ENCODE measurements at regions not wholly inside any gene's neighbourhood (a gene's known extent, or its start where the extent isn't known, plus 50 kb on each side); places are given as distances from the start of the nearest gene placed in this dataset.
"Not testable (repeated sequence)": the region's sequence is repeated elsewhere in the genome, so short reads cannot be mapped to it uniquely, and the experiment has no call there.

DNA sequence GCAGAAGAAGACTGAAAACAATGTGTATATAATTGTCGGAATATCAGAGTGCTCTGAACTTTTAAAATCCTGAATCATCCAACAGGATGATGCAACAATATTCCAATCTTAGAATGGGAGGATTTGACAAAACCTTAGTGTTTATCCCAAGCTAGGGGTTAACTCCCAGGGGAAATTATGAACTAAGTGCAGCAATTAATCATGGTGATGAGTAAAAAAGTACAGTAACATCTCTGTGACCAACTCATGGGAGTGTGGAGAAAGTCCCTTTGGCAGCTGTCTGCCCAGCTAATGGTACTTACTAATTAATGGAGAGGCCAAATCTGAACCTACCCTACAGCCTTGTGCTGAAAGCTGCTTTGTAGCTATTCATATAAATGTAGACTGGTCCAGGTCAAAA, 257.6 kb upstream of the DDX53 start:
- DNase-seq (ENCODE audit: extremely low spot score, insufficient read length, low read depth), result no peak
- no peak for FAIRE-seq

DNA sequence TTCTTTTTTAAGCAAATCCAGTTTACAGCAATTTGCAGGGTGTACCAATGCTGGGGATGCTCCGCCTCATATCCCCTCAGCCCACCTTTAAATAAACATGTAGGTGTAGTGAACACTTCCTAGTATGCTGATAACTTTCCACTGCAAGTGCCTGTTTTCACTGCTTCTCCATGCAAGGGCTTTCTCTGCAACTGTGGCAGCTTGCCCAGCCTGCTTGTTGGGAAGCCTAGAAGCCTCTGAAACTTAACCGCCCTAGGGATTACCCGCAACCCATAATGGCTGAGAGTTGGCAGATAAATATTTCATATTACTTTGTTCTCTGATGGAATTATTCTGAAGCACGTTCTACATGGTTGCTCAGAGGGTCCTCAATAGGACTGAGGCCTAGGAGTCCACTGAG, 253.7 kb upstream of the DDX53 start:
- no peak for DNase-seq (ENCODE audit: extremely low spot score, insufficient read length, low read depth)
- no peak for FAIRE-seq

DNA sequence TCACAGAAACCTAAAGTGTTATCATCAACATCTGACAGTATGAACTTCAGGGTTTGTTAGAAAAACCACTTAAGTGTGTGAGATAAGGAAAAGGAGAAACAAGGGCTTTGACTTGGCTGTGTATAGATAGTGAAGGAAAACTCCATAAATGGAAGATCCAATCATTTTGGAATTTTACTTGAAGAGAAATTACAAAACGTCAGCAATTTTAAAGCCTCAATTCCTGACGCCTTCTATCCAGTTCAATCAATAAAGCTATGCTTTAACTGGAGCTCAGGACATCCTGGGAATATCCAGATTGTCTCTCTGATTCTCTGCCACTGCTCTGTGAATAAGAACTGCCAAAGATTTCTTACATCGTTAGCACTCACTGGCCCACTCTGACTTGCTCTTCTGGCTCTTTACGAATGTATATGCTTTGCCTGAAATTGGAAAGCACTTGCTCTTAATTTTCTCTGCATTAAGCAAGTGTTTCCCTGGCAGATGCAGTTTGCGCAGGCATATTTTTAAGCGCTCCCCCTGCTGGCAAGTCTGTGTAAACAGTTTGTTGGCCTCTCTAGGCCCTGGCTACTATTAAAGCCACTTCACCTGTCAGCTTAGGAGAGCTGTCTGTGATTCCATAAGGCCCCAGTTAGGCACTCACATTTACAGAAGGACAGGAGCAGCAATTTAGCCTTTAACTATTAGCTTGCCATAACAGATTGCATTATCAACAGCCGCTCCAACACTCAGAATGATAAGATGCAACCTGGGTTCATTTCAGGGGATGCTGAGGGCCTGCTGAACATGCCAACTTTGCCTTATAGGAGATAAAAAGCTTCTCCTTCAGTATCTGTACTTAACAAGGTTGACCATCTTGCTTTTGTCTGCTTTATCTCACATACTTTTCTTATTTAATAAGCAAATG, 251.4 kb upstream of the DDX53 start:
- no peak for DNase-seq (ENCODE audit: extremely low spot score, insufficient read length, low read depth)
- FAIRE-seq, result peak; percentile 81

DNA sequence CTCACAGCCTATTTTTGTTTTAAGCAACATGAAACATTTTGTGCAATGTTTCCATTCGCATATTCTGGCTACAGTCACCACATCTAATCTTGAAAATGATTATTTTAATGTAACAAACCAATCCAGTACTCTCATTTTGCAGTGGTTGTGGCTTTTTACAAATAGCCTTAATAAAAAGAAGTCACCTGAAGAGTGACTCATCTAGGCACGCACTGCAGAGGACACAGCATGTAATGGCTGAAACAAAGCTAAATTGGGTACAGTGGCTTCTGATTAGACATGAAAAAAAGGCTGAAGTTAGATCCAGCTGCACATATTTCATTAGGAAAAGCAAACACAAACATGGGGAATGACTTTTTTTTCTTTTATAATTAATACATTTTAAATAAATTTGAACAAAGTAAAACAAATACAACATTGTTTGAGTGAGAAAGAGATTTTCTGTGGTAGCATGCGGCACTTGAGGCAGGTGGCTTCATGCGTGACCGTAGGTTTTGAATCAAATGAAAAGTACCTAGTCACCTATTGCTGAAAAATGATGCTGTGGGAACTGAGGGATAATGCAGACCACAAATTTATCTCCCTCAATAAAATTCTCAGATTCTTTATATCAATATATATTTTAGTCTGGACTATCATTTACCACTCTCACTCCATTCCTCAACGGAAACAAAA, 240.8 kb upstream of the DDX53 start:
- DNase-seq (ENCODE audit: extremely low spot score, insufficient read length, low read depth) (no peak), FAIRE-seq (no peak)

DNA sequence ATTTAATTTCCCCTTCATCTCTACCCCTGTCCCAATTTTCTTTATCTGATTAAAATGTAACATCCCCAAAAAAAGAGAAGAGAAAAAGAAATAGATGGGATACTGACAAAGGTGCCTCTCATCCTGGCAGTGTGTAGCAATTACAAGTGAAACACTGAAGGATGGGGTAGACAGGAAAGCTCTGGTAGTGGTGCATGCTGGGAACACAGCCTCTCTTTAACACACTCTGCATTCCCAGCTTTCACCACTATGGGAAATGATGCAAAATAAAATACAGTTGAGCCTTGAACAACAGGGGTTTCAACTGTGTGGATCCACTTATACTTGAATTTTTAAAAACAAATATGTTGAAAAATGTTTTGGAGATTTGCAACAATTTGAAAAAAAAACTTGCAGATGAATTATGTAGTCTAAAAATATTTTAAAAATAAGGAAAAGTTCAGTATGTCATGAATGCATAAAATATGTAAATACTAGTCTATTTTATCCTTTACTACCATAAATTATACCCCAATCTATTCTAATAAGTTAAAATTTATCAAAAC, 239.2 kb upstream of the DDX53 start:
- DNase-seq (ENCODE audit: extremely low spot score, insufficient read length, low read depth), result no peak
- FAIRE-seq, result no peak

DNA sequence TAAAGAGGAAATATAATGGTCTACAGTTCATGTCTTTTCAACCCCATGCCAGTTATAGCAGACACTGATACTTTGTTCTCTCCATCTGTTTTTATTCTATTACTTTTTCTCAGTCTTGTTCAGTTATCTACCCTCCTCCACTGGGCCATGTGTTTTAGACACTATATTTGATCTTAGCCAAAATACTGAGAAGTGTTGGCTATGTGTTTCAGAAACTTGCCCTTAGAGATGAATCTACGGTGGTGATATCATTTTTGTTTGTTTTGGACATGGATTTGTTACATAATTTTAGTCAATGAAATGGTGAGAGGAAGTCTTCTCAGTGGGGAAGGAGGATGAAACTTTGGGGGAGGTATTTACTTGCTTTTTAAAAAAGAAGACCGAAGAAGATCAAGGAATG, 211.5 kb upstream of the DDX53 start:
- DNase-seq (ENCODE audit: extremely low spot score, insufficient read length, low read depth), result no peak
- FAIRE-seq, result no peak

DNA sequence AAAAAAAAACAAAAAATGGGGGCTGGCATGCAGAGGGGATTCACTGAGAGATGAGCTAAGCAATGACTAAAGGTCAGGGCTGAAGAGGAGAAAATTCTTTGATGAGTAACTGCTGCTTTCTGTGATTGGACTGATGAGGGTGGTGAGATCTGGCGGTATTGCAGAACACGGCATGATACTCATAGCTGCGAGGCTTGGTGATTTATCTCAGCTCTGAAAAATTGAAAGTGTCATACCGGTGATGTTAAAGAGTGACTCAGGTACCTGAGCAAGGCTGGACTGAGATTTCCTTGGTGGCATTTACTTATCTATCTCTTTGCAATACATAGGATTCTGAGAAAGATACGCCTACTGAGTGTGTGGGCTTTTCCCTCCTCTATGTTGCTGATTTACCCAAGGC, 204.1 kb upstream of the DDX53 start:
- FAIRE-seq (no peak), DNase-seq (ENCODE audit: extremely low spot score, insufficient read length, low read depth) (no peak)

DNA sequence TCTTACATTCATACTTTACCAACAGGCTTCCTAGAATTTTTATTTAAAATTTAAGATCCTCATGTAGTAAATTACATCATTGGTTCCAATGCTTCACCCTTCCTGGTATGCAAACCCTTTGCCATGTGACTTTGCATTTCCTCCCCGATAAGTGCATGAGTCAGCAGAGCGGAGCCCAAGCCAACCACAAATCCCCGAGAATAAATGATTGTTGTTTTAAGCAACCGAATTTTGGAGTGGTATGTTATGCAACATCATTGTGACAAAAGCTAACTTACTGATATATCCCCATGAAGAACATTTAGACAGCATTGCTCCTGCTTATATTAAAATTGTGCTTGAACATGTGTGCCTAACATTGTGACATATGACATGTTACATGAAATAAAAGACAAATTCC, 199.4 kb upstream of the DDX53 start:
- no peak for DNase-seq (ENCODE audit: extremely low spot score, insufficient read length, low read depth)
- no peak for FAIRE-seq

DNA sequence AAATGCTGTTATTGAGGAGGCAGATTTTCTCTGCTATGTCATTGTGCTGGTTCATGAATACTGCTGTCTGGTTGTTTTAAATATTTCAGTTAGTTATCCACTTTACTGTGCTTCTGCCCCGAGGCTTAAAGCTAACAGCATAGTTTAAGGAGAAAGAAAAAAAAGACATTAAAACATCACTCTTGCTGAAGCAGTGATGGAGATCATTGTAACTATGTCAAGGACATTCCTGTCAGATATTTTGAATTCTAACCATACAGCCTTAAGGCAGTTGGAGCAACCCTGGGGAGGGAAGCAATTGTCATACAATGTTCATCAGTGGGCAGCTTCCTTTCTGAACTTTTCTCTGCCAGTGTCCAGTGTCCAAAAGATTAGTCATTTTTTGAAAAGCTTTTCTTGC, 199.0 kb upstream of the DDX53 start:
- FAIRE-seq (no peak), DNase-seq (ENCODE audit: extremely low spot score, insufficient read length, low read depth) (no peak)

DNA sequence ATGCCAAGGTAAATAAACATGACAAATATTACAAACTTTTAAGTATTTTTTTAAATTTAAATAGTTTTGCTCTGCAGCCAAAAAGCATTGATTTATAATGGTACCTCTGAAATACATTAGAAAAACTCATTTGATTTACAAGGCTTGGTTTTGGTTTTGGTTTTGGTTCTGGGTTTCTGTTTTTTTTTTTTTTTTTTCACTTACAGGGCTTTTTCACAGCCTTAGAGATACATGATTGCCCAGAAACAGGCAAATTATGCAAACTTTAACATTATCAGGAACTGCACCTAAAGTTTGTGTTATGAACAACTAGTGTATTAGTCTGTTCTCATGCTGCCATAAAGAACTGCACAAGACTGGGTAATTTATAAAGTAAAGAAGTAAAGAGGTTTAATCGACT, 196.4 kb upstream of the DDX53 start:
- no peak for DNase-seq (ENCODE audit: extremely low spot score, insufficient read length, low read depth)
- no peak for FAIRE-seq

DNA sequence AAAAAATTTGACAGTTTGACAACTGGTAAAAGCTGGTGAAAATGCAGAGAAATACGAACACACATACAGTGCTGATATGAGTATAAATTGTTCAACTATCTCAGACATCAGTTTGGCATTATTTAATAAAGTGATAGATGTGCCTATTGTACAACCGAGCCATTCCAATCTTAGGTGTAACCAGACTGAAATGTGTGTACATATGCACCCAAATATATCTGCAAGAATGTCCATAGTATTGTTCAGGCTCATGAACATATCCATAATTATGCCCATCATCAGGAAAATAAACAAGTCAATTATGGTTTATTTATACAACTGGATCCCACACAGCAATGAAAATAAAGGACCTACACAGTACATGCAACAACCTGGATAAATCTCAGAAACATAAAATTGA, 188.9 kb upstream of the DDX53 start:
- no peak for FAIRE-seq
- DNase-seq (ENCODE audit: extremely low spot score, insufficient read length, low read depth), result no peak

DNA sequence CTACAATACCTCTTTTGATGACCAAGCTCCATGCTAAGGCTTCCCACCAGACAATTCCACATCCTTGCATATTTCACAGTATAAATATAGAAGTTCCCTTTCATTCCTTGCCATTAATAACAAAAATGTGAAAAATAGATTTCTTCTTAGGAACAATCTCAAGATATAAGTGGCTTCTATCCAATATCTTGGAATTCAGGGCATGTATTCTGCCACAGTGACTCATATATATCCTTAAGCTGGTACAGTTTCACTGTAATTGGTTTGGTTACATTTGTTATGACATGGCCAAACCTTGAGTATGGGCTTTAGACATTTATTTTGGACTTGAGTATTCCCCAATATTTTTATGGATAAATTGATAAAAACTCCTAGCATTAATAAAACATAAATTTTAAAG, 181.7 kb upstream of the DDX53 start:
- no peak for FAIRE-seq
- DNase-seq (ENCODE audit: extremely low spot score, insufficient read length, low read depth), result no peak

DNA sequence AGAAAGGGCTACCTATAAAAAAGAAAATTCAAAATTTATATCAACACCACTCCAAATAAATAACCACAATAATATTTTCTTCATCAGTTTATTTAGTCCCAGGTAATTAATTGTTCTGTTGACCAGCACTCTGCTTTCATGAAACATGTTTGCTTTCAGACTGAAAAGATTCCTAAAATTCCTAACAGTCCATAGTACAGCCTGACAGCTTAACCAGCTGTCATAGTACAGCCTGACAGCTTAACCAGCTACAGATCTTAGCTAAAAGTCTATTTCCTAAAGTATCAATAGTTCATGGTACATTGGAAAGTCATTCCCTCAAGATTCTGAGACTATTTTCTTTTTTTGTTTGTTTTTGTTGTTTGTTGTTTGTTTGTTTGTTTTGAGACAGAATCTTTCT, 144.1 kb upstream of the DDX53 start:
- no peak for FAIRE-seq
- no peak for DNase-seq (ENCODE audit: extremely low spot score, insufficient read length, low read depth)

DNA sequence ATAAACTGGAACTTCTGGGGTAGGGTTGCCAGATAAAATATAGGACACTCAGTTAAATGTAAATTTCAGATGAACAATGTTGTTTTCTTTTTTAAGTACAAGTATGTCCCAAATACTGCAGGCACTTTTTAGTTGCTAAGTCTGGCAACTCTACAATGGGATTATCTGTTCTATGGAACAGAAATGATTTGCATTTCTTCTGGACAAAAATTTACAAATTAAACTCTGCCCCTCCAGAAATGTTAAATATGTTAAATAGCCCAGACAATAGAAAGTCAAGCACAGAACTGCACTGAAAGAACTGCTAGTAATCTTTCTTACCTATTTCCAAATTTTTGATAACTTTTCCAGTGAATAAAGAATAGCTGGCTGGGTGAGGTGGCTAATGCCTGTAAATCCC, 140.1 kb upstream of the DDX53 start:
- DNase-seq (ENCODE audit: extremely low spot score, insufficient read length, low read depth) (no peak), FAIRE-seq (no peak)

DNA sequence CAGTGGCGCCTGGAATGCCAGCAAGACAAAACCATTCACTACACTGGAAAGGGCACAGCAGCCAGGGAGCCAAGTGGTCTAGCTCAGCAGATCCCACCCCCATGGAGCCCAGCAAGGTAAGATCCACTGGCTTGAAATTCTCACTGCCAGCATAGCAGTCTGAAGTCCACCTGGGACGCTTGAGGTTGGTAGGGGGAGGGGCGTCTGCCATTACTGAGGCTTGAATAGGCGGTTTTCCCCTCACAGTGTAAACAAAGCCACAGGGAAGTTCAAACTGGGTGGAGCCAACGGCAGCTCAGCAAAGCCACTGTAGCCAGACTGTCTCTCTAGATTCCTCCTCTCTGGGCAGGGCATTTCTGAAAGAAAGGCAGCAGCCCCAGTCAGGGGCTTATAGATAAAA, 133.0 kb upstream of the DDX53 start:
- not testable (repeated sequence) for FAIRE-seq; DNase-seq (ENCODE audit: extremely low spot score, insufficient read length, low read depth)

DNA sequence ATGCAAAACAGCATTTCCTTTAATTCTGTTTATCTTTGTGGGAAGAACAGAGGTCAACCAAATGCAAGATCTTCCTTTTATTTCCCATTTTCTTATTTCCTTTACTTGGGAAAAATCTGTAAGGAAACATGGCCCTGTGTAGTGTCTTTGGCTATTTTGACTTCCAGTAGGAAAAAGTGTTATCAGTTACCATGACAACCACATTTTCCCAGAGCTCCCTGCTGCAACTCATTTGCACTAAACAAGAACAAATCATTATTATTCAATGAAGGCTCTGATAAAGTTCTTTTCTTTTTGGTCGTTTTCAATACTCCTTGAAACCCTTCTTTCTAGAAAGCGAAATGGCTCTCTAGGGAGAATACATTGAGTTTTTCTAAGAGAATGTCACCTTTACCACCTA, 117.2 kb upstream of the DDX53 start:
- FAIRE-seq, result no peak
- no peak for DNase-seq (ENCODE audit: extremely low spot score, insufficient read length, low read depth)

DNA sequence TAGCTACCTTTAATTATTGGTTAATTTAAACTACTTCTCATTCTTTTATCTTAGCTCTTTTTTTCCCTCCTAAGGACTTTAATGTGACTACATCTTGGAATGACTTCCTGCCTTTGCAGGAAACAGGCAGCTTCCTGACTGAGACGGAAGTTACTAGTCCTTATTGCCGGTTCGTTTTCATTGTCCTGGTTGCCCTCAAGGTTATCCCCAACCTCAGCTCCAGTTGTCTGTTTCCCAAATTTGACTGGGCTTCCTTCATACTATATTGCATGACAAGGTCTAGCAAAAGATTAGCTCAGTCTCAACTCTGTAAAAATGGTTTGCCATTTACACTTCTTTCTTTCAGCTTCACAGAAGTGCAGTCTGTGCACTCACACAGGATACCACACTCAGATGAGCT, 109.9 kb upstream of the DDX53 start:
- DNase-seq (ENCODE audit: extremely low spot score, insufficient read length, low read depth), result no peak
- no peak for FAIRE-seq

DNA sequence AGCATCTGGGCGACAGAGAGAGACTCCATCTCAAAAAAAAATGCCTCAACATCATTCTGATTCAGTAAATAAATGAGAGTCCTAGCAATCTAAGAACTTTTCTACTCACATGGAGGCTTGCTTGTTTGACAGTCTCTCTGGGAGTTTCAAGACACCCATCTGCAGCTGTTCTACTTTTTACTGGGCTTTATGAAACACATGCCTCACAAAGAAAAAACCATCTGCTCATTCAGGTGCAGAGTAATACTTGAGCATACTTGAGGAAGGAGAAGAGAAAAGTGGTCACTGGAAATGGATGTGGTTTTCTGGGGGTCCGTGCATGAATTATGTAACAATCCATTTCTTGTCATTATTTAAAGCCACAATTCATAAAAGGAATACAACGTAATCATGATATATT, 87.1 kb upstream of the DDX53 start:
- no peak for FAIRE-seq
- DNase-seq (ENCODE audit: extremely low spot score, insufficient read length, low read depth), result no peak

DNA sequence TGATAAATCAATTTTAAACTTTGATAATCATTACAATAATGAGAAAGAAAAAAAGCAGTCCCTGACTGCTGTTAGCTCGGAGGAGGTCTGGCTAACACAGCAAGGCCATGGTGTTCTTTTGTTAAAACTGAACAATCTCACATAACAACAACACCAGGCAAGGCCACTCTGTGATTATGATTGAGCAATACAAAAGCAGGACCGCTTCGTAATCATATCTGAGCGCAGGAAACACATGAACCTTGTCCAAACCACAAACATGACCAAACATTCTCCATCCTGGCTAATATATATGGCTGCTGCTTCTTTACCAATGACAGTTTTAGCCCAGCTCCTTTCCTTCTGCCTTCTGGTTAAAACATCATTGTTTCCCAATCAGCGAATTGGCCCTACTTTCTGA, 76.8 kb upstream of the DDX53 start:
- DNase-seq (ENCODE audit: extremely low spot score, insufficient read length, low read depth), result no peak

DNA sequence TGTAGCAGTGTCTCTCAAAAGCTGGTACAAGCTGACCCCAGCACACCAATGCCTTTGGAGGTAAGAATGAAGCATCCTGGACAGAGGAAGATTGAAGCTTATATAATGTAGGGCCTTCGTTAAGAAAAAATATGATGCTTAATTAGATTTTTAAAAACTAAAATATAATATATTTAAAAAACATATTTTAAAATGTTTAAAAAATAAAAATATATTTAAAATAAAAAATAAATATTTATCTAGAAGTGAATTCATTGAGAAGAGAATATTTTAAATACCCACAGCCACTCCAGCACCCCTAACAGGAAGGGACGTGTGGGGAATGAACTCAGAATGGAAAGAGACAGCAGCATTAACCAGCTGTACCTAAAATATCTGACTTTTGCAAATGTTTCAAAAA, 65.1 kb upstream of the DDX53 start:
- DNase-seq (ENCODE audit: extremely low spot score, insufficient read length, low read depth) (no peak), FAIRE-seq (no peak)

More for the DNA sequence above, 76.8 kb upstream of the DDX53 start:
- no peak for FAIRE-seq

DNA sequence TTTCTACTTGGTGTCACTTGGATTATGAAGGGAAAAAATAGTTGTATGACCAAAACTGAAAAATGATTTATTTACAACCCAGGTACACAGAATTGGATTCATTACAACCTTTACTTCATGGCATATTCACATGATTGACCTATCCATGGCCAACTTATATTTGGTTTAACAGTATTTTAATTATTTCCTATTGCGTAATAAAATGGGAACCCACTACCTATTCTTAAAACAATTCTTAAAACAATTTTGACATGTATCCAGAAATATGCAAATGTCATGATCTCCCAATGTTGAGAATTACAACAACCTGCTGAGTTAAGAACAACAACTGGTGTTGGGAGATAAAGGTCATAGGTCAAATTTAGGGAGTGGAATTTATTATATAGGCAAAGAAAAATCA, 54.8 kb upstream of the DDX53 start:
- DNase-seq (ENCODE audit: extremely low spot score, insufficient read length, low read depth) (no peak), FAIRE-seq (no peak)

Data from GM18507 (cell line).